BLaER1 (cell line): ENCODE measurements at regions not wholly inside any gene's neighbourhood (a gene's known extent, or its start where the extent isn't known, plus 50 kb on each side); places are given as distances from the start of the nearest gene placed in this dataset.
"Not testable (repeated sequence)": the region's sequence is repeated elsewhere in the genome, so short reads cannot be mapped to it uniquely, and the experiment has no call there.

Experiments
- H3K27ac ChIP-seq: shearing (Covaris generic); formaldehyde crosslinking; 2 replicates; pipeline ENCODE4 v1.8.1; 2022
- H3K27me3 ChIP-seq: shearing (Covaris generic); formaldehyde crosslinking; 2 replicates; pipeline ENCODE4 v1.8.1; 2022
- H3K36me3 ChIP-seq: shearing (Covaris generic); formaldehyde crosslinking; 2 replicates; pipeline ENCODE4 v1.8.1; 2022
- H3K4me1 ChIP-seq: shearing (Covaris generic); formaldehyde crosslinking; 2 replicates; pipeline ENCODE4 v1.8.1; 2022
- H3K4me2 ChIP-seq: shearing (Covaris generic); formaldehyde crosslinking; 2 replicates; pipeline ENCODE4 v1.8.1; 2022
- H3K4me3 ChIP-seq: shearing (Covaris generic); formaldehyde crosslinking; 2 replicates; pipeline ENCODE4 v1.8.1; 2022
- H3K9ac ChIP-seq: shearing (Covaris generic); formaldehyde crosslinking; 2 replicates; pipeline ENCODE4 v1.8.1; 2022
- H3K9me3 ChIP-seq: shearing (Covaris generic); formaldehyde crosslinking; 2 replicates; pipeline ENCODE4 v1.8.1; 2022
- H4K20me1 ChIP-seq: shearing (Covaris generic); formaldehyde crosslinking; 2 replicates; pipeline ENCODE4 v1.8.1; 2022
- Cebpa-rat ChIP-seq: shearing (Covaris generic); IDR thresholded peaks from 2 replicates; pipeline ENCODE4 v1.8.1; 2022

DNA sequence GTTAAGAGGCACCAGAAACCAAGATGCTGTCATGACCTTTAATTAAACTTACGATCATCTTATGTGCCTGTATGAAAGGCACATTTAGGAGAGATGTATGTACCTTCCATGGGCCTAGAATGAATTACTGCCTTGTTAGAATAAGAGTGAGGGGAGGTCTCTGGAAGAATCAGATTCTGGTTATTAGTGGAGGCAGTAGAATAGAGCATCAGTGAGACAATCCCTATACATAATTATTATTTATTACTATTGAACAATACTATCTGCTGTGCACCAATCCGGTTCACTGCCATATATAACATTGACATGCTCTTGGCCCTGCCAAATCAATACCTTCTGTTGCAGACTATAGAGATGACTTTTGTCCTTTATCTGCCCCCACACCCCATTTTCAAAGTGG, 776.5 kb downstream of the DHX35 start:
- Histone ChIP-seq H3K4me2 (no peak overlapping the region), H4K20me1 (no peaks in the 10 kb centered on the region), H3K36me3 (no peaks in the 10 kb centered on the region), H3K9me3 (no peaks in the 10 kb centered on the region), H3K4me3 (no peak overlapping the region), H3K4me1 (no peaks in the 10 kb centered on the region), H3K27ac (no peak overlapping the region), H3K9ac (no peak overlapping the region), H3K27me3 (no peaks in the 10 kb centered on the region)
- no peak for TF ChIP-seq Cebpa-rat

DNA sequence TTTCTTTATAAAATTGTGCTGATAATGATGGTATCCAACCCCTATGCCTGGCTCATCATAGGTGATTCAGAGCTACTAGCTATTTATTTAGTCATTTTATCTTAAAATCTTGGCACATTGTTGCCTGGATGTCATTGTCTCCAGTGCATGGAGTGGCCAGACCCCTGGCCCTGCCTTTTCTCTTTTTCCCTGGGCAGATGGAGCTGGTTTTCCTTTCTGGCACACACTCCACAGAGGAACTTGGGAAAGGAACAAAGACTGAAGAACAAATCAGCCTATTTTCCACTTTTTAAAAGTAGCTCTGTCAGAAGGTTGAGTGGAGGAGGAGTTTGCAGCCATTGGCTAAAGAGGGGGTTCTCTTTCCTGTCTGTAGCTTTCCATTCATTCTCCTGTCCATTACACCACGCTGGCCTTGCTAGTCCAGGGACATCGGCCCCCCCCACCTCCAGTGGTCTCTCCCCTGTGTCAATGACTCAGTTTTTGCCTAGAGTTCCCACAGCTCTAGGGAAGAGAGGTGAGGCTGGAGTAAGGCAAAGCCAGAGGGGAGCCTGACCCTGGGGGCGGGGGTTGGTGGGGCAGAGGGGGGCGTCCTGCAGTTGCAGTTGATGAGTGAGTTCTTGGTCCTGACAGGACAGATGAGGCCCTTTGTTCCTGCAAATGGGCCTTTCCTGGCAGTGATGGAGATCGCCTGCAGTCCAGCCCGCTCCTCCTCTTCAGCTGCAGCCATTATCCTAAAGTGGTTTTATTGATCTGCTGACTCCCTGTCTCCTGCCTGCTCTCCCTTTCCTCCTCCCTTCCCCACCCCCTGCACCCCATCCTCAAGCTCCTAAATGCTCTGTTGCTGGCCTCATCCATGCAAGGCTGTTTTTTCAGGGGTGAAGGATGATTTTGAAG, 774.5 kb downstream of the DHX35 start:
- Histone ChIP-seq H3K27ac (no peak overlapping the region), H3K4me1 (no peaks in the 10 kb centered on the region), H3K36me3 (no peaks in the 10 kb centered on the region), H3K9me3 (no peaks in the 10 kb centered on the region), H3K4me3 (no peak overlapping the region), H3K27me3 (no peaks in the 10 kb centered on the region), H3K9ac (no peak overlapping the region), H3K4me2 (no peak overlapping the region), H4K20me1 (no peaks in the 10 kb centered on the region)
- TF ChIP-seq Cebpa-rat, result no peak

GRCh38 chr20:39725513-39725912, 763.4 kb downstream of the DHX35 start:
- H3K9ac ChIP-seq, H3K36me3 ChIP-seq, H4K20me1 ChIP-seq, H3K4me1 ChIP-seq, H3K27ac ChIP-seq, H3K4me3 ChIP-seq, H3K27me3 ChIP-seq, H3K4me2 ChIP-seq: not testable (repeated sequence)
- peaks cover 39% of the 10 kb centered on the region for H3K9me3 ChIP-seq

DNA sequence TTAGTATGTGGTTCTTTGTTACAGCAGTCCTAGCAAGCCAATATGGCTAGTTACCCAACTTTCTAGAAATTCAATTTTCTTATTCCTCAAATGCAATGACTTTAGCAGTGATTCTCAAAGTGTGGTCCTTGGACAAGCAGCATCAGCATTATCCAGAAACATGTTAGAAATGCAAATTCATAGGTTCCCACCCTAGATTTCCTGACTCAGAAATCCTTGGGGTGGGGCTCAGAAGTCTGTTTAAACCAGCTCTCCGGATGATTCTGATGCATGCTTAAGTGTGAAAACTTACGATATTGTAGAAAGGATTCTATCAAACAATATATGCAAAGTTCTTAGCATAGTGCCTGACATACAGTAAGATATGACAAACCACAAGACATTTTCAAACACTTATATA, 757.1 kb downstream of the DHX35 start:
- no peaks in the 10 kb centered on the region for H3K4me1 ChIP-seq
- no peak overlapping the region for H3K4me3 ChIP-seq
- no peak overlapping the region for H3K27ac ChIP-seq
- H4K20me1 ChIP-seq, result no peaks in the 10 kb centered on the region
- H3K27me3 ChIP-seq, result no peaks in the 10 kb centered on the region
- no peak overlapping the region for H3K4me2 ChIP-seq
- no peaks in the 10 kb centered on the region for H3K9me3 ChIP-seq
- H3K9ac ChIP-seq, result no peak overlapping the region
- H3K36me3 ChIP-seq, result no peaks in the 10 kb centered on the region
- TF ChIP-seq Cebpa-rat, result no peak

DNA sequence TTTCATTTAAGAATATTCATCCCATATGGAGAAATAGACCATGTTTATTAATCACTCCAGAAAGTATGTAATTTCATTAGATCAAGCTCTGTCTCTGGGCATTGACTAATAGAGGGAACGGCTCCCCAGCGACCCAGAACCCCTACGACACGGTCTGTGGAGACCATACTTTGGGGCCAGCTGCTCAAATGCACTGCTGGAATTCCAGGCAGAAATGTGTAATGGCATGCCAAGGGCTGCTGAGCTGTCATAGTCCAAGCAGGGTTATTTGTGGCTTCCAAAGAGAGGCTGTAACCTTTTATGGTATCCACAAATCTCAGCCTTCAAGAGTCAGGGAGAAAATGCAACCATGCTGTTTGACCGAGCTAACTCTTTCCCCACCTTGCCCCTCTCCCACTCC, 755.8 kb downstream of the DHX35 start:
- no peaks in the 10 kb centered on the region for H3K9me3 ChIP-seq

DNA sequence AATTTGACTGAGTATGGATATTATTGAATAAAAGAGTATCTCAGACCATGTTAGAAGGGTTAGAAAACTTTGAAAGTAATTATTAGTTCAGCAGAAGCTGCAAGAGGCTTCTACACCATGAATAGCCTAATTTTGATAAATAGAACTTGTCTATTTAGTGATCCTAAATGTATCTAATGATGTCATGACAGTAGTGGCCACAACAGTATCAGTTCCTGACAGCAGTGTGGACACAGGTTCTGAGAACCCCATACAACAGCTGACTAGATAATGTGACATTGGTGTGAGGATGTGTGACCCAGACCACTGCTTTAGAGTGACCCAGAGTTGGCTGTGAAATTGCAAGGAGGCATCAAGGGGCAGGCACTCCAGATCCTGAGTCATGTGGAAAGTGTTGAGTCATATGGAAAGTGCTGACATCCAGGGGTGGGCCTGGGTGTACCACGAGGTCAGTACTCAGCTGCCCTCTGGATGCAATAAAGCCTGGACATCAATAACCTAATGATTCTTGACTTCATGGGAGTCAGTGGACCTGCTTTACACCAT, 754.7 kb downstream of the DHX35 start:
- Histone ChIP-seq H3K9ac (no peak overlapping the region), H3K36me3 (no peaks in the 10 kb centered on the region), H3K4me2 (no peak overlapping the region), H3K9me3 (no peaks in the 10 kb centered on the region), H3K4me1 (no peaks in the 10 kb centered on the region), H3K4me3 (no peak overlapping the region), H3K27ac (no peak overlapping the region), H4K20me1 (no peaks in the 10 kb centered on the region), H3K27me3 (no peaks in the 10 kb centered on the region)
- TF ChIP-seq Cebpa-rat, result no peak

More for the DNA sequence above, 755.8 kb downstream of the DHX35 start:
- no peaks in the 10 kb centered on the region for H3K36me3 ChIP-seq
- no peaks in the 10 kb centered on the region for H3K27me3 ChIP-seq
- H3K27ac ChIP-seq, result no peak overlapping the region
- H3K9ac ChIP-seq, result no peak overlapping the region
- no peak for TF ChIP-seq Cebpa-rat
- H3K4me1 ChIP-seq, result no peaks in the 10 kb centered on the region
- H3K4me2 ChIP-seq, result no peak overlapping the region
- no peak overlapping the region for H3K4me3 ChIP-seq
- H4K20me1 ChIP-seq, result no peaks in the 10 kb centered on the region

DNA sequence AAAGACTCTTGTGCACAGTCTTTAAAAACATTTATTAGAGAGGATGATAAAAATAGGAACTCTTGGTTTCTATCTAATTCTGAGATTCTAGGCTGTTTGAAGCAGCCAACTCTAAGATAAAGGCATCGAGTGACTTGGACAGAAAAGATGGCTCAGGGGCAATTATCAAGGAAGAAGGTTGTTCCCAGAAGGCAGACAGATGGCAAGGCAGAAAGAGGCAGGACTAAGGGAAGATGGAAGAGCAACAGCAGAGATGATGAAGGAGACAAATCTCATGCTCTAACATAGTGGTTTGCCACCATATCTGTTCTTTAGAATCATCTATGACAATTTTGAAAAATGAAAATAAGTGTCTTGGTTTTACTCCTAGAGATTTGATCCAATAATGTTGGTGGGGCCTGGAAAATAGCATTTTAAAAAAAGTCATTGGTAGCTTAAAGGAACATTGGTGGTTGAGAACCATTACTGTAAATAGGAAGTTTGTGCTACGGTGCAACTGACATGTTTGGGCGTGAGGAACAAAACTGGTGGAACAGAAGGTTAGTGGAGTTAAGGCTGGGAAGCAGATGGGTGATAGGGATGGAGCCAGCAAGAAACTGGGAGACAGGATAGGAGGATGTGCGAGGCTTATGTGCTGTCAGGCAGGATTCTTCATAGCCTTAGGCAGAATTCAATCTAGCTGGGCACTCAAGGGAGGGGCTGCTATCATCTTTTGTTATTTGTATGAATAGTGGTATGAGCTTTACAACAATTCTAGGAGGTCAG, 751.1 kb downstream of the DHX35 start:
- no peaks in the 10 kb centered on the region for H3K4me1 ChIP-seq
- no peaks in the 10 kb centered on the region for H4K20me1 ChIP-seq
- H3K27me3 ChIP-seq, result no peaks in the 10 kb centered on the region
- no peak overlapping the region for H3K4me2 ChIP-seq
- no peaks in the 10 kb centered on the region for H3K36me3 ChIP-seq
- no peak for TF ChIP-seq Cebpa-rat
- H3K27ac ChIP-seq, result no peak overlapping the region
- H3K9me3 ChIP-seq, result no peaks in the 10 kb centered on the region
- no peak overlapping the region for H3K9ac ChIP-seq
- no peak overlapping the region for H3K4me3 ChIP-seq

DNA sequence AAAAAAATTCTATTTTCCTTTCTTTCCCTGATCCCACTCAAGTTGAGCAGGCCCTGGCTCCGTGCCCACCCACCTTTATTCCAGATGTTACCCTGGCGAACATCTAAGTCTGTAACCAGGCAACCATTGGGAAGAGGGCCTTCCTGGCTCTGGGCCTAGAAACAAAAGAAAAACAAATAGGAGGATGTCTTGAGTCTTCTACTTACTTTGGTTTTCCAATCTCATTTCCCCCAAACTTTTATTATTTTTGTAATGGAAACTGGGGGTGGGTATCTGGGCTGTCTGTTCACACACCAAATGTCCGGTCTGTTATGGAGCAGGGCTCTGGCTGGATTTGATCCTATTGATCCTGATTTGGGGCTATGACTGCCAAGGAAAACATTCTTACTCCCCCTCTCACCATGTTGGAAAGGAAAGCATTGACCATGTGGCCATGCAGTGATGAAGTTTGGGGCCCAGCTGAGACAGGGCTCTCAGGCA, 744.1 kb downstream of the DHX35 start:
- no peak for TF ChIP-seq Cebpa-rat

GRCh38 chr20:39705032-39705431, 742.9 kb downstream of the DHX35 start:
- Histone ChIP-seq H3K4me2 (no peak overlapping the region), H3K4me1 (peaks cover 8% of the 10 kb centered on the region), H3K27ac (no peak overlapping the region), H3K27me3 (no peaks in the 10 kb centered on the region), H3K36me3 (no peaks in the 10 kb centered on the region), H3K4me3 (no peak overlapping the region), H3K9me3 (no peaks in the 10 kb centered on the region), H4K20me1 (no peaks in the 10 kb centered on the region), H3K9ac (no peak overlapping the region)
- TF ChIP-seq Cebpa-rat, result no peak

More for the DNA sequence above, 744.1 kb downstream of the DHX35 start:
- Histone ChIP-seq H3K4me2 (no peak overlapping the region), H4K20me1 (no peaks in the 10 kb centered on the region), H3K27me3 (no peaks in the 10 kb centered on the region), H3K9me3 (no peaks in the 10 kb centered on the region), H3K36me3 (no peaks in the 10 kb centered on the region), H3K9ac (no peak overlapping the region), H3K4me3 (no peak overlapping the region), H3K27ac (no peak overlapping the region), H3K4me1 (no peaks in the 10 kb centered on the region)

- not testable (repeated sequence) for H3K27me3 ChIP-seq, H3K36me3 ChIP-seq
Measured at GRCh38 chr20:39703357-39703756, 741.2 kb downstream of the DHX35 start.

More at GRCh38 chr20:39703357-39703756, 741.2 kb downstream of the DHX35 start:
- H4K20me1 ChIP-seq, H3K4me2 ChIP-seq, H3K9me3 ChIP-seq, H3K9ac ChIP-seq, H3K4me3 ChIP-seq, H3K27ac ChIP-seq, H3K4me1 ChIP-seq: not testable (repeated sequence)
